CD4-positive, CD25-positive, alpha-beta regulatory T cell (primary cell): ENCODE measurements at regions not wholly inside any gene's neighbourhood (a gene's known extent, or its start where the extent isn't known, plus 50 kb on each side); places are given as distances from the start of the nearest gene placed in this dataset.

ENCODE experiments used
- ATAC-seq, 2 donors: fragments of 150-1000 bp; cut with Tn5 transposase; one replicate each; pipeline ENCODE4 v1.10.0; 2021; ENCODE audit warnings: low read depth in 2 of 2, moderate number of reproducible peaks in 2 of 2, moderate library complexity in 1 of 2
- DNase-seq, 3 donors: peaks; one replicate each; pipeline versions ENCODE4 v3.0.0 to v3.0.0-alpha.2; 2012 to 2022; ENCODE audit warnings: mixed read lengths in 1 of 3
- H3K27ac ChIP-seq: one replicate; pipeline ENCODE4 v1.7.0; 2013; ENCODE audit warnings: mild to moderate bottlenecking, low read length; ENCODE audit not compliant: insufficient read depth, poor library complexity, severe bottlenecking
- H3K27me3 ChIP-seq: one replicate; pipeline ENCODE4 v1.7.0; 2013; ENCODE audit warnings: low read length; ENCODE audit not compliant: control insufficient read depth, insufficient read depth
- H3K36me3 ChIP-seq: one replicate; pipeline ENCODE4 v1.7.0; 2013; ENCODE audit warnings: mild to moderate bottlenecking, low read length, moderate library complexity; ENCODE audit not compliant: control insufficient read depth, insufficient read depth
- H3K4me1 ChIP-seq: 2 replicates; pipeline ENCODE4 v1.7.0; 2013; ENCODE audit warnings: mild to moderate bottlenecking, low read length; ENCODE audit not compliant: insufficient read depth, control insufficient read depth, poor library complexity, severe bottlenecking
- H3K4me3 ChIP-seq: one replicate; pipeline ENCODE4 v1.7.0; 2013; ENCODE audit warnings: low read depth, mild to moderate bottlenecking, low read length, moderate library complexity
- H3K9me3 ChIP-seq, 2 experiments: 1 replicate in 1 of 2; 2 replicates in 1 of 2; pipeline ENCODE4 v1.7.0; 2013; ENCODE audit warnings: low read length in 2 of 2, mild to moderate bottlenecking in 1 of 2, moderate library complexity in 1 of 2; ENCODE audit not compliant: control insufficient read depth in 2 of 2
- H3K27ac Mint-ChIP-seq, 3 donors: one replicate each; pipeline ENCODE4 v1.8.0; 2020 to 2022; ENCODE audit warnings: mild to moderate bottlenecking in 3 of 3, mixed read lengths in 3 of 3, moderate library complexity in 2 of 3
- H3K27me3 Mint-ChIP-seq: one replicate; pipeline ENCODE4 v1.8.0; 2022; ENCODE audit warnings: mild to moderate bottlenecking, mixed read lengths
- H3K36me3 Mint-ChIP-seq: one replicate; pipeline ENCODE4 v1.8.0; 2020; ENCODE audit warnings: mixed read lengths
- H3K4me1 Mint-ChIP-seq, 4 donors: one replicate each; pipeline ENCODE4 v1.8.0; 2020 to 2022; ENCODE audit warnings: mixed read lengths in 4 of 4, mild to moderate bottlenecking in 1 of 4
- H3K4me3 Mint-ChIP-seq, 4 donors: one replicate each; pipeline ENCODE4 v1.8.0; 2020 to 2022; ENCODE audit warnings: mild to moderate bottlenecking in 4 of 4, mixed read lengths in 4 of 4, moderate library complexity in 3 of 4
- H3K9me3 Mint-ChIP-seq, 7 donors: one replicate each; pipeline ENCODE4 v1.8.0; 2020 to 2022; ENCODE audit warnings: mixed read lengths in 7 of 7, mild to moderate bottlenecking in 3 of 7, moderate library complexity in 2 of 7

DNA sequence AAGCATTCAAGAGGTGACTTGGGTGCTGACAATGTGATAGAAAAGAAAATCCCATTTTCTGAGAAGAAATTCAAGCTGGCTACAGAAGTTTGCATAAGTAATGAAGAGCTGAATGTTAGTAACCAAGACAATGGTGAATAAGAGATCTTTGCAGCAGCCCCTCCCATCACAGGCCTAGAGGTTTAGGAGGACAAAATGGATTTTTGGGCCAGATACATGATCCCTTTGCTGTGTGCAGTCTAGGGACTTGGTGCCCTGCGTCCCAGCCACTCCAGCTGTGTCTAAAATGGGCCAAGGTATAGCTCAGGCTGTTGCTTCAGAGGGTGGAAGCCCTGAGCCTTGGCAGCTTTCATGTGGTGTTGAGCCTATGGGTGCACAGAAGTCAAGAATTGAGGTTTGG lies 107.0 kb upstream of the EPHA5 start:
- H3K9me3 Mint-ChIP-seq = peaks cover 5 to 21% (median 15%) of the 10 kb centered on the region in 7 donors
- no peaks in the 10 kb centered on the region for H3K4me1 Mint-ChIP-seq
- no peak overlapping the region for H3K27ac Mint-ChIP-seq
- no peak overlapping the region for H3K4me3 ChIP-seq
- no peak overlapping the region for H3K4me3 Mint-ChIP-seq
- no peak overlapping the region for H3K27ac ChIP-seq
- no peak for DNase-seq
- H3K27me3 Mint-ChIP-seq = no peaks in the 10 kb centered on the region
- H3K27me3 ChIP-seq = no peaks in the 10 kb centered on the region
- H3K36me3 ChIP-seq = no peaks in the 10 kb centered on the region
- no peaks in the 10 kb centered on the region for H3K4me1 ChIP-seq
- peaks cover 4 to 14% of the 10 kb centered on the region in 2 experiments for H3K9me3 ChIP-seq
- ATAC-seq = no peak
- no peaks in the 10 kb centered on the region for H3K36me3 Mint-ChIP-seq

DNA sequence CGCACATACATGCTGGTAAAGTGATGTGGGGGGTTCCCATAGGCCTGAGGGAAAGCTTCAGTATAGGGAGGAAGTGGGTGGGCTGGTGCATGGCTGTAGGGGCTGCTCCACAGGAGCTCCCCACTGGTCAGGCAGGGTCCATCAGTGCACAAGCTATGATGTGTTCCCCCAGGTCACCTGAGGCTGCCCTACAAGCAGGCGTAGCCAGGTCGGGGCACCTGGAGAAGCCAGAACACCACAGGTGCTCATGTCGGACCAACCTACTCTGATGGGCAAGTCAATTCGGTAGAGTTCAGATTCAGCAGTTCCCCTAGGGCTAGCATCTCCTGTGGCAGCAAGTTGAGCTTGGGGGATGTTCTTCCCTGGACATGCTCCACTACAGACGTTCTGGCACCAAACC lies 103.3 kb upstream of the EPHA5 start:
- no peaks in the 10 kb centered on the region for H3K4me1 Mint-ChIP-seq

DNA sequence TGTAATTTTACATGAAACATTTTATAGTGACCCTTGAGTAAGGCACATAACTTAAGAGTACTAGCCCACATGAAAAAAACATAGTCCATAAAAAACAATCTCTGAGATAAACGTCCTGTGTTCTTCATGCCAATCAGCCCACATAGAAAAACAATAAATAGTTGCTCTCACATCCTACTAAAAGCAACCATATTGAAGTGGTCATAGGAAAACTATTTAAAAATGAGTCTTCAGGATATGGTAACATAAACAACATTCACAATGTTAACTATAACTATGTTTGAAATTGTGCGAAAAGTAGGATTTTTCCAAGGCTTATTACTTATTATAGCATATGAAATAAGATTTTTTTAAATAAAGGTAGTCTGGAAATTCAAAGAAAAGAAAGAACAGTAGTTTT lies 77.1 kb upstream of the EPHA5 start:
- H3K36me3 Mint-ChIP-seq = no peaks in the 10 kb centered on the region
- H3K4me3 ChIP-seq = no peak overlapping the region
- H3K9me3 ChIP-seq = peaks cover 0 to 7% of the 10 kb centered on the region in 2 experiments
- no peak overlapping the region for H3K27ac Mint-ChIP-seq
- no peaks in the 10 kb centered on the region for H3K36me3 ChIP-seq
- H3K27ac ChIP-seq = no peak overlapping the region
- no peaks in the 10 kb centered on the region for H3K27me3 Mint-ChIP-seq
- H3K4me1 Mint-ChIP-seq = no peaks in the 10 kb centered on the region
- H3K4me3 Mint-ChIP-seq = no peak overlapping the region
- ATAC-seq (no peak), DNase-seq (no peak)
- peaks cover 0 to 4% (median 2%) of the 10 kb centered on the region in 7 donors for H3K9me3 Mint-ChIP-seq
- no peaks in the 10 kb centered on the region for H3K27me3 ChIP-seq
- no peaks in the 10 kb centered on the region for H3K4me1 ChIP-seq

More for the DNA sequence above, 103.3 kb upstream of the EPHA5 start:
- H3K9me3 Mint-ChIP-seq = peaks cover 0 to 22% (median 12%) of the 10 kb centered on the region in 7 donors
- no peak overlapping the region for H3K27ac Mint-ChIP-seq
- peaks cover 4 to 14% of the 10 kb centered on the region in 2 experiments for H3K9me3 ChIP-seq
- H3K4me3 Mint-ChIP-seq = no peak overlapping the region
- ATAC-seq = no peak
- no peak for DNase-seq
- no peak overlapping the region for H3K27ac ChIP-seq
- H3K27me3 Mint-ChIP-seq = no peaks in the 10 kb centered on the region
- no peaks in the 10 kb centered on the region for H3K36me3 ChIP-seq
- no peaks in the 10 kb centered on the region for H3K36me3 Mint-ChIP-seq
- H3K27me3 ChIP-seq = no peaks in the 10 kb centered on the region
- H3K4me3 ChIP-seq = no peak overlapping the region
- no peaks in the 10 kb centered on the region for H3K4me1 ChIP-seq

DNA sequence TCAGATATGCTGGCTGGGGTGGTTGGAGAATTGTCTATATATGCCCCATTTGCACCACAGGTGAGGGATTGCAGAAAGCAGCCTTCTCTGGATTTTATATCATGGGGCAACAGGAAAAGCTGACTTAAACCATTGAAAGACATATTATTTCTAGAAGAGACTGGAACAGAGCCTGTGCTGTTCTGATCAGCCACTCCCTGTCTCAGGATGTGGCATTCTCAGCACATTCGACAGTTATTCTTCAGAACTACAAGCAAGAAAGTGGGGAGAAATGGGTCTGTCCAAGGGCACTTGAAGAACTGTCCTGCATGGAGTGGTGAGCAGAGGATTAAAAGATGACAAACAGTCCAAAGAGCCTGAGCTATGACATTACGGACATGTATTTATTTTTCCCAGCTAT lies 67.8 kb upstream of the EPHA5 start:
- Mint-ChIP-seq H3K36me3 (no peaks in the 10 kb centered on the region), H3K4me1 (no peaks in the 10 kb centered on the region), H3K9me3 (peaks cover 0 to 10% (median 2%) of the 10 kb centered on the region in 7 donors), H3K27ac (no peak overlapping the region), H3K27me3 (no peaks in the 10 kb centered on the region), H3K4me3 (no peak overlapping the region)
- Histone ChIP-seq H3K36me3 (no peaks in the 10 kb centered on the region), H3K4me1 (no peaks in the 10 kb centered on the region), H3K27me3 (no peaks in the 10 kb centered on the region), H3K27ac (no peak overlapping the region), H3K9me3 (peaks cover 0 to 2% of the 10 kb centered on the region in 2 experiments), H3K4me3 (no peak overlapping the region)
- ATAC-seq (no peak), DNase-seq (no peak)

DNA sequence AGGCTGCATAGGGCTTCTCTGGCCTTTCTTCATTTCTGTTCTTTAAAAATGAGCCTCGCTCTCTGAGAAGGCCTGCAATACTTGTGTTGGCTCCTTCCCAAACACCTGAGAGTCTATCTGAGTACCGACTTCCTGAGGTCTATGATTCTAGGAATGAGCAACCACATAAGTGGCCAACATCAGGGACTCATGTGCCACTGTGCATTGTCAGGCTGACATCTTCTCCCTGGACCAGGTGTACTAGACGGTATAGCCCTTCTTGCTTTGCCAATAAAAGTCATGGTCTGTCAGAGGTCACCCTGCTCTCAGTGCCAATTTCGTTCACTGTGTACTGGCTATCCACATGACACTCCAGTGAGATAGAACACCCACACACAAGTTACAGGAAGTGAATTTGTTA lies 67.4 kb upstream of the EPHA5 start:
- H3K27me3 ChIP-seq = no peaks in the 10 kb centered on the region
- Mint-ChIP-seq H3K27ac (no peak overlapping the region), H3K4me3 (no peak overlapping the region), H3K36me3 (no peaks in the 10 kb centered on the region), H3K9me3 (peaks cover 0 to 10% (median 4%) of the 10 kb centered on the region in 7 donors), H3K27me3 (no peaks in the 10 kb centered on the region), H3K4me1 (no peaks in the 10 kb centered on the region)
- peaks cover 0 to 2% of the 10 kb centered on the region in 2 experiments for H3K9me3 ChIP-seq
- H3K36me3 ChIP-seq = no peaks in the 10 kb centered on the region
- H3K4me3 ChIP-seq = no peak overlapping the region
- DNase-seq (no peak), ATAC-seq (no peak)
- H3K27ac ChIP-seq = no peak overlapping the region
- H3K4me1 ChIP-seq = no peaks in the 10 kb centered on the region

DNA sequence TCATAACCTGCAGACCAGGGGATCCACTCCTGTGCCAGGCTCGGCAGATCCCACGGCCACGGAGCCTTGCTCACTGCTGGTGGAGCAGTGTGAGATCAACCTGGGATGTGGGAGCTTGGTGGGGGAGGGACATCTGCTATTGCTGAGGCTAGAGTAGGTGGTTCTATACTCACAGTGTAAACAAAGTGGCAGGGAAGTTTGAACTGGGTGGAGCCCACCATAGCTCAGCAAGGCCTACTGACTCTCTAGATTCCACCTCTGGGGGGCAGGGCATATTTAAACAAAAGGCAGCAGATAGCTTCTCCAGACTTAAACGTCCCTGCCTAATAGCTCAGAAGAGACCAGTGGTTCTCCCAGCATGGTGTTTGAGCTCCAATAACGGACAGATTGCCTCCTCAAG lies 54.7 kb upstream of the EPHA5 start:
- no peak overlapping the region for H3K4me3 Mint-ChIP-seq
- ATAC-seq (no peak), DNase-seq (no peak)
- H3K9me3 Mint-ChIP-seq = peaks cover 0 to 25% (median 8%) of the 10 kb centered on the region in 7 donors
- no peaks in the 10 kb centered on the region for H3K4me1 Mint-ChIP-seq
- H3K27me3 Mint-ChIP-seq = no peaks in the 10 kb centered on the region
- no peak overlapping the region for H3K27ac ChIP-seq
- peaks cover 0 to 1% of the 10 kb centered on the region in 2 experiments for H3K9me3 ChIP-seq
- H3K4me3 ChIP-seq = no peak overlapping the region
- H3K36me3 ChIP-seq = no peaks in the 10 kb centered on the region
- no peaks in the 10 kb centered on the region for H3K36me3 Mint-ChIP-seq
- H3K27ac Mint-ChIP-seq = no peak overlapping the region
- no peaks in the 10 kb centered on the region for H3K27me3 ChIP-seq
- no peaks in the 10 kb centered on the region for H3K4me1 ChIP-seq
